HuH-7.5 (cell line): ENCODE measurements at regions not wholly inside any gene's neighbourhood (a gene's known extent, or its start where the extent isn't known, plus 50 kb on each side); places are given as distances from the start of the nearest gene placed in this dataset.

Experiments
- DNase-seq: peaks from one replicate; pipeline ENCODE4 v3.0.0; 2011; ENCODE audit warnings: low spot score

- DNase-seq = no peak
Observed at GRCh38 chr1:98201666-98202081, 280.8 kb upstream of the DPYD start.

GRCh38 chr1:98197356-98197755, 276.5 kb upstream of the DPYD start:
- no peak for DNase-seq

- no peak for DNase-seq
Observed at GRCh38 chr1:98196012-98196411, 275.2 kb upstream of the DPYD start.

- no peak for DNase-seq
Observed at GRCh38 chr1:98188774-98189173, 267.9 kb upstream of the DPYD start.

GRCh38 chr1:98184856-98185255, 264.0 kb upstream of the DPYD start:
- no peak for DNase-seq

GRCh38 chr1:98181036-98181764, 260.4 kb upstream of the DPYD start:
- DNase-seq = no peak

- DNase-seq = no peak
Observed at GRCh38 chr1:98179151-98179773, 258.4 kb upstream of the DPYD start.

GRCh38 chr1:98177751-98178150, 256.9 kb upstream of the DPYD start:
- no peak for DNase-seq

- no peak for DNase-seq
Observed at GRCh38 chr1:98176936-98177335, 256.1 kb upstream of the DPYD start.

- no peak for DNase-seq
Observed at GRCh38 chr1:98176414-98176813, 255.6 kb upstream of the DPYD start.

GRCh38 chr1:98172578-98172977, 251.7 kb upstream of the DPYD start:
- no peak for DNase-seq

- no peak for DNase-seq
Observed at GRCh38 chr1:98172022-98172421, 251.2 kb upstream of the DPYD start.

GRCh38 chr1:98164509-98164908, 243.7 kb upstream of the DPYD start:
- DNase-seq = no peak

- no peak for DNase-seq
Observed at GRCh38 chr1:98157524-98158313, 236.9 kb upstream of the DPYD start.

- DNase-seq = no peak
Observed at GRCh38 chr1:98147280-98147679, 226.4 kb upstream of the DPYD start.

- DNase-seq = no peak
Observed at GRCh38 chr1:98145655-98146054, 224.8 kb upstream of the DPYD start.

- no peak for DNase-seq
Observed at GRCh38 chr1:98143403-98143802, 222.6 kb upstream of the DPYD start.

GRCh38 chr1:98133131-98133530, 212.3 kb upstream of the DPYD start:
- no peak for DNase-seq

- no peak for DNase-seq
Observed at GRCh38 chr1:98130408-98130807, 209.6 kb upstream of the DPYD start.

- DNase-seq = no peak
Observed at GRCh38 chr1:98129491-98129890, 208.7 kb upstream of the DPYD start.

GRCh38 chr1:98126740-98127139, 205.9 kb upstream of the DPYD start:
- DNase-seq = no peak

GRCh38 chr1:98121646-98122045, 200.8 kb upstream of the DPYD start:
- no peak for DNase-seq

GRCh38 chr1:98119796-98120195, 199.0 kb upstream of the DPYD start:
- peak; percentile 5 for DNase-seq
